HT1080 (cell line): ENCODE measurements at regions not wholly inside any gene's neighbourhood (a gene's known extent, or its start where the extent isn't known, plus 50 kb on each side); places are given as distances from the start of the nearest gene placed in this dataset.
A peak's percentile ranks its signal among the peaks of the same experiment; 100 is the strongest.
"Not testable (repeated sequence)": the region's sequence is repeated elsewhere in the genome, so short reads cannot be mapped to it uniquely, and the experiment has no call there.

Experiments
- DNase-seq: peaks from one replicate; pipeline ENCODE4 v3.0.0-alpha.2; 2015; ENCODE audit warnings: low read depth

DNA sequence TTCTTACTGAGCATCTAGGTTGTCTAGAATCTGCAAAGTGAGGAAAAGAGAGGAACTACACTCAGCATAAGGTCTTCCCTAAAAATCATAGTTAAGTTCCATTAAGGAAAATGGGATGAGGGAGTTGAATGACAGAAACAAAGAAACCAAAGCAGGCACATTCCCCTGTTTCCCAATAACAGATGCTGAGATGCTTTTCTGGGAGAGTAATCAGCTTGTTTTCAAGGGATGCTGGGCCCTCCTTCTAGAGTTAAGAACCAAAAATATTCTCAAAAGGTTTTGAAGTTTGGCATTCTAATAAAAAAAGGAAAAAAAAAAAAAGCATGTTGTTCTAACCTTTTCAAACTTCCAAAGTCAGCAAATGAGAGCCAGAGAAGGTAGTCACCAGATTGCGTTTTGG is 105.2 kb upstream of the ZNF648 start:
- DNase-seq, result no peak

DNA sequence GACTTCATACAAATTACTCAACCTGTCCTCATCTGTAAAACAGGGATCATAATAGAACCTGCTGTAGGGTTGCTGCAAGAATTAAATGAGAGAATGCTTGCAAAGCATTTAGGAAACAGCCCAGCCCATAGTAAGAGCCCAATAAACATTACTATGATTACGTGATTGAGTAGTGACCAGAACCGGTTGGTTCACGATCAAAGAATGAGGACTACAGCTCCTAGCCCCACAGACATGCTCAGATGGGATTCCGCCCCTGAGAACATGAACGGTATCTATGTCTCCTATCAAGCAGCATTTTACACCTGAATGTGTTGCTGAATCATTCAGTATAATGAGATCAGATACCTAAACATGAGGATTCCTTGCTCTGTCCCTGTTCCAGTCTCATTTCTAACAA is 104.8 kb upstream of the ZNF648 start:
- no peak for DNase-seq

DNA sequence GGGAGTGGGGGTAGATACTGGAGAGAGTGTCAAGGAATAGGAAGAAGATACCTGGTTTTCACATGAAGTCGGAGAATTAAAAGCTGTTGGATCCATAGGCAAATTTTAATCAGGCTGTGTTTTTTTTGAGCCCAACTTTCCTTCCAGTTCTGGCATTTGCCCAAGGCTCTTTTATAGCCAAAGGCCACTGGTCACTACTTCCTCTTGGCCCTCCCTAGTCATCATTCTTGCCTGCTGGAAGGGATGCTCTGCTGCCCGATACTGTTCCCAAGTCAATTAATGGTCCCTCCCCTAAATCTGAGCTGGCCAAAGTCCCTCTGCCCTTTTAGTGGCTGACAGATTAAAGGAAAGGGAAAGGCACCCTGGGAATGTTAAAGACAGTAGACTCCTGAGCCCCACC is 102.8 kb upstream of the ZNF648 start:
- DNase-seq, result no peak

DNA sequence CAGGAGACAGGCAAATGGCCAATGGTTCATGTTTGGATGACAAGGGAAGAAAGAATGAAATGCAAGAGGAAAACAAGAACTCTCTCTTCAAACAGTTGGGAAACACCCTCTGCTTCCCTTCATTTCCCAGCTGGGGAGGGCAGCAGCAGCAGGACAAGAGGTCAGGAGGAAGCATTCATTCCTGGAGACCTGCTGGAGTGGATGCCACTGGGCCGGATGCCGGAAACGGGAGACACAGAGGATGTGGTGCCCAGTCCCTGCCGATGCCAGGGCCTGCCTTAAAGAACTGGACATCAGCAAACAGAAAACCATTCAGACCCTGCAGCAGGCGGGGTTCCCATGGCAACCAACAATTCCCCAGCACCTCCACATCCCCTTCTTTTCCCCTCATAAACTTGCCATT is 102.3 kb upstream of the ZNF648 start:
- DNase-seq, result no peak

DNA sequence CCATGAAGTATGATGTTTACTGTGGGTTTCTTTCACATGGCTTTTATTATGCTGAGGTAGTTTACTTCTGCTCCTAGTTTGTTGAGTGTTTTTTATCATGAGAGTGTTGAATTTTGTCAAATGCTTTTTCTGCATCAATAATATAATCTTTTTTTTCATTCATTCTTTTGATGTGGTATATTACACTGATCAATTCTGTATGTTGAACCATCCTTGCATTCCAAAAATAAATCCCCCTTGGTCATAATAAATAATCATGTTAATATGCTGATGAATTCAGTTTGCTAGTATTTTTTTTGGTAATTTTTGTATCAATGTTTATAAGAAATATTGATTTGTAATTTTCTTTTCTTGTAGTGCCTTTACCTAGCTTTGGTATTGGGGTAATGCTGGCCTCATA is 97.9 kb upstream of the ZNF648 start:
- DNase-seq, result no peak

DNA sequence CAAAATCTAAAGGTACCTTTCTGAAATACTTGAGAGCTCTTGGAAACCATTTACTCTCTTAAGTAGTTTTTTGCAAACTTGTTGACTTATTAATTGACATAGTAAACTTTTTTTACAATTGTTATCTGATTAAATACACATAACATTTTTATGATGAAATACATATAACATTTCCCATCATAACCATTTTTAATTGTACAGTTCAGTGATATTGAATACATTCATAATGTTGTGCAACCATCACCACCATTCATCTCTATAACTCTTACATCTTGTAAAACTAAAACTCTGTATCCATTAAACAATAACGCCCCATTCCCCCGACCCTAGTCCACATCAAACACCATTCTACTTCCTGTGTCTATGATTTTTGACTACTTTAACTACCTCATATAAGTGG is 95.7 kb upstream of the ZNF648 start:
- DNase-seq, result no peak

DNA sequence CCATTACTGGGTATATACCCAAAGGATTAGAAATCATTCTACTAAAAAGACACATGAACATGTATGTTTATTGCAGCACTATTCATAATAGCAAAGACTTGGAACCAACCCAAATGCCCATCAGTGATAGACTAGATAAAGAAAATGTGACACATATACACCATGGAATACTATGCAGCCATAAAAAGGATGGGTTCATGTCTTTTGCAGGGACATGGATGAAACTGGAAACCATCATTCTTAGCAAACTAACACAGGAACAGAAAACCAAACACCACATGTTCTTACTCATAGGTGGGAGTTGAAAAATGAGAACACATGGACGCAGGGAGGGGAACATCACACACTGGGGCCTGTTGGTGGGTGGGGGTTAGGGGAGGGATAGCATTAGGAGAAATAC is 92.9 kb upstream of the ZNF648 start:
- not testable (repeated sequence) for DNase-seq

DNA sequence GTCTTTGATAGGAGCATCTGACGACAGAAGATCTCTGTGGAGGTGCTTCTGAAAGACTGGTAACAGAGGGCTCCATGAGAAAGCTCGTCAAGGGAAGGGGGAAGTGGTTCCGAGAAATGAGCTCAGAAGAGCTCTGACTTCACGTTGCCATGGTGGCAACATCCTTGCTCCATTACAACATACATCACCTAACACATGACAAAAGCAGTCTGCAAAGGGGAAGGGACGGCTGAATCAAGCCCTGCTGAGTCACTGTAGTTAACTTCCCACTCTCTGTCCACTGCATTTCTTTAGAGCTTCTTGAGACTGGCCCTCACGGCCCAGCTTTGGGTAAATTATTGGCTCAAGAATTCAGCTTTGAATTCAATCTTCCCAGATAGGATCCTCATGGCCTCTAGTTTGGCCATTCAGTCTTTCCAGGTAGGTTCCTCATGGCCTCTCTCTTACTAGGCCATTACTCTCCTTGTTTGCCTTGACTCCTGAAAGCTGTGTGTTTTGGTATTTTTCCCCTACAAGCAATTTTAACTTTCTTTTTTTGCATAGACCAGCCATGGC is 88.0 kb upstream of the ZNF648 start:
- peak; percentile 88 for DNase-seq

DNA sequence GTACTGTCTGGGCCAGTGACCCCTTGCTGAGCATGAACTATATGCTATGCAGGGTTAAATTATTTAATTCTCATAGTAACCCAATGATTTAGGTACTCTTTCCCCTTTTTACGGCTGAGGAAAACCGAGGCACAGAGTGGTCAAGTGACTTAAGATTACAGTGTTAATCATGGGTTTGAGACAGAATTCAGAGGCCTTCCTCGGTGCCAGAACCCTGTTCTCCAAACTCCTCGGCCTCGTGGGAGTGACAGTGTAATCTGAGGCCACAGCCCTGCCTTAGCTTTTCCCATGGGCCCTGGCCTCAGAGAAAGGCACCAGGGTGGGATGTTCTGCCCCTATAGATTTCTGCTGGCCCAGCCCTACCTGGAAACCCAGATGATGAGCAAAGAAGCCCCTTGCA is 86.4 kb upstream of the ZNF648 start:
- DNase-seq, result no peak

DNA sequence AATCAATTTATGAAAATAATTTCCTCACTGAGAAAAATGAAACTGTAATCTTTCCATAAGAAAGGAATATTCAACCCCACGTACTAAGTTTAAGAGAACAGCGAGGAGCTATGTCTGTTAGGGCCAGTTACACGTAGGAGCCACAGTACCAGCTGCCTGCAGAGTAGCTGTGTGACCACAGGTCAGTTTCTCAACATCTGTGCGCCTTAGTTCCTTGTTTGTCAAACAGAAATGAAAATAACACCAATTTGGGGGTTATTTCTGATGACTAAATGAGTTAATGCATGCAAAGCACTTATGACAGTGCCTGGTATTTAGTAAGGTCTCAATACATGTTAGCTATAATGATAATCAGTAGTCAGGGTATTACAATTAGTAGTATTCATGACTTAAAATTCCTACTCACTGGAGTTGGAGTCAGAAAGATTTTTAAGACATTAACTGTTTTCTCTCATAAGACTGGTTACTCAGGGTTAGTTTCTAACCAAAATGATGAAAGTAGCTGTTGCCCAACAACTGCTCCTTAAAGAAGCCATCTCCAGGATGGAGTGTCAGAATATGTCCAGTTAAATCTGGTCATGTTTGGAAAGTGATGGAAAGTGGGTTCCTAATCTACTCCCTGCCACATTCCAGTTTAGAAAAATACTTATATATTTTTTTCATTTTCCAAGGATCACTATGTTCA is 85.8 kb upstream of the ZNF648 start:
- DNase-seq, result no peak

DNA sequence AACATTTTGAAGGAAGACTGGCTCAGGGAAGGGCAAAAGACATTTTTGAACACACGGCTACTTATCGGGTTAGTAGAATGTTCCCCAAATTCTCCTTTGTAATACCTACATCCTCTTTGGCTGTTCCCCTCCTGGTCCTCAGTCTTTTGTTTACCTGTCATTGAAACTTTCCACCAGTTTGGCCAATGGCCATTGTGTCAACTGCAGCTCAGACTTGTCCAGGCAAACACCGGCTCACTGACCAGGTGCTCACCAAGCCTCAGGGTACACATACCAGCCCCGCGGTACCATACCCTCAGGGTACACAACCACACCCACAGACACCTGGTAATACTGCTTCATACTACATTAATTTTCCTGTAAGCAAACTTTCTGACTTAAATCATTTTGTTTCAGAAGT is 84.8 kb upstream of the ZNF648 start:
- no peak for DNase-seq

DNA sequence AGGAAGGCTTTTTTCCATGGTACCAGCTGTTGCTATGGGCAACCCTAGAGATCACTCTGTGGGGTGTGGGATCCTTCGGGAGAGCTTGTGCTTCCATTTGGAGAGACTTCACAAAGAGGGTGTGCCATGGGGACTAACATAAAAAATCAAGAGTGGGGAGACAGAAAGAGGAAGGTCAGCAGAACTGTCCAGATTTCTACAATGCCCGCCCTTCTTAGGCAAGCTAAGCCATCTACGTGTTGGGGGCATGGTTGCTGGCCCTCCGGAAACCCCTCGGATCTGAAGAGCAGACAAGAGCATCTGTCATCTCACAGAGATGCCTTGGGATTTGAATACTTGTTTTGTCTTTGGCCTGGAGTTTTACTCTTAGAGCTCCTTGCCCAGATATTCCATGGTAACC is 83.9 kb upstream of the ZNF648 start:
- no peak for DNase-seq

DNA sequence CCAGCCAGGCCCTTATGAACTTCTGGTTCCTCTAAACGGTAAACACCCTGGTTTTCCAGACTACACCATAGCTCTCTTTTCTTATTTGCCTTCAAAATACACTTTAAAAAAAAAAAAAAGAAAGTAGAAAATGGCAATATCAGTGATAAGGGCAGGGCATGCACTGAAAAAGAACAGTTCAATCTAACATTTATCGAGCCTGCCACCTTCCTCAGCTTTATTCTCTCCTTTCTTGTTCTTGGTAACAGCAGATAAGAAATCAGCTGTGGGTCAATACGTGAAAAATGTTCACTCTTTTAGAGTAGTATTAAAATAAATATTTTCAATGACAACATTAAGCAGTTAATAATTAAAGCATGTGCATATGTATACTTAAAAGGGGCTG is 83.1 kb upstream of the ZNF648 start:
- DNase-seq, result no peak

DNA sequence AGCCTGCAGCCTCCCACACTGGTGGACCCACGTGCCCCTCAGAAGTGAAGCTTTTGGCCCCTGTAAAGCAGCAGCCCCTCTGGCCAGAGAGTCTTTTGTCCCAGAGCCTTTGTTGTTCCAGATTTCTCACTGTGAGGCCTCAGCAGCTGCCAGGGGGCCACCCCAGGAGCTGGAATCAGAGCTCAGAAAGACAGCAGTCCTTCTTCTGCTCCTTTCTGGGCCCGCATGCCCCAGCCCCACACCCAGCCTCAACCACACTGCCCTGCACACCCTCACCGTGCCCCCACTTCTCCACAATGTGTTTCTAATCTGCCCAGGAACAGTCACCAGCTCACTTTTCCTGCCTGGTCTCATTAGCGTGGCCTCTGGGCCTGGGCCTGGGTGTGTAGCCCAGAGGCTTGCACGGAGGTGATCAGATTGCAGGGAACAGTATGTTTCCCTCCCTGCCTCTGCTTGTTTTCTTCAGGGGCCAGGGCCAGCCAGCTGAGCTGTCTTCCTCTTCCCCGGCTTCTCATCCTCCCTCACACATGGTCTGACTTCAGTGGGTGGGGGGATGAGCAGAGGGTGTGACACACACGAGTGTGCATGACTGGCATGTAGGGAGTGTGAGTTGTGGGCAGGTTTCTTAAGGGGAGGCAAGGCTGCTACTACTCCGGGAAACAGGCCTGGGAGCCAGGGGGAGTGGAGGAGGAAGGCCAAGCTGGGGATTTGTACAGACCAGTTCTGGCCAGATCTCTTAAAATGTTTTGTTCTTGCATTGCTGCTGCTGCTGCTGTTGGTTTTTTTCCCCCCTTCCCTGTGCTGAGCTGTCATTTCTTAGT is 82.5 kb upstream of the ZNF648 start:
- DNase-seq, result peak; percentile 50

DNA sequence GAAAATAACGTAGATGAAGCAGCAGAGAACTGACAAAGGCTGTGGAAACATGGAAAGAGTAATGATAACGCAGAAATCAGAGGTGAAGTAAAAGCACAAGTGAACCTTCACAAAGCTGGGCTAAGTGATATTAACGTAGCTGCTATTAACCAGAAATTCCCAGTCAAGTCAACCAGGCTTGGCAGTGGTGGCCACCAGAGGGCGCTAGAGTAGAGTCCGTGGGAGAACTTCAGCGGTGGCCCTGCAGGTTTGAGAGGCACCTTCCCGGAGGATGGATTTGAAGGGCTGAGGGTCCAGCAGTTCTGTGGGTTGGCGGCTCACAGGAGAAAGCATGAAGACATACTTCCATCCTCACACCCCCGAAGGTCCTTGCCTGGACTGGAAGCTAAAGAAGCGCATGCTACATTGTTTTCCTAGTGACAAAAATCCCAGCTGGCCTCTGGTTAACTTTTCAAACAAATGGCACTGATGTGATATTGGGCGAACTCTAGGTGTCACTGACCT is 81.7 kb upstream of the ZNF648 start:
- peak; percentile 54 for DNase-seq

DNA sequence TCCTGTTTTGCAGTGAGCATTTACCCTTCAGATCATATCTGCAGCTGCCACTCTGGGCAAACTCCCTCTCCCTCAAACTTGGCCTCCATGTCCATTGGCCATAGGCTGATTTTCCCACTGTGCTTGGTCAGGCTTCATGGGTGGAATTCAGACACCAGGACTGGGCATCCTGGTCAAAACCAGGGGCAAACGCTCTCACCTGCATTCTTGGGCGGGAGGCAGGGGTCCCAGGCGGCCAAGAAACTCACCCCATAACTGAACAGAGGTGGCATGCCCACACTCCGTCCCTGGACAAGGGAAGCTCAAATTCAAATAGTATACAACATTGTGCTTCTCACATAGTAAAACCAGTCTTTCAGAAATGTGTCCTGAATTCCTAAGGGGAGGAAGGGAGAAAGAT is 81.1 kb upstream of the ZNF648 start:
- no peak for DNase-seq

DNA sequence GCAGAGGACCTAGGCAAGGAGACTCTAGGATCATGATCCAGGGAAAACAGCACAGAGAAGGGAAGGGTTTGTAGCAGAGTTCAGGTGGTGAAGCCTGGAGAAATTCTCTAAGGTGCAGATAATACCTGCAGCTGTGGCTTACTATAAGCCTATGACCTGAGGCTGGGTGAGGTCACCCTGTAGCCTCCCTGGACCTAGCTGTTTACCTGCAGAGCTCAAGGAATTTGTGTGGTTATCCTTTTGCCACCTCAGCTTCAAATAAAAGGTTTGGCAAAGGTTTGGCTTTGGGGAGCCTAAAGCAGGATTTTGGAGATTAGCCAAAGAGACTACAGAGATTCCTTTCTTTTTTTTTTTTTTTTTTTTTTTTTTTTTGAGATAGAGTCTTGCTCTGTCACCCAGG is 79.5 kb upstream of the ZNF648 start:
- DNase-seq, result no peak

DNA sequence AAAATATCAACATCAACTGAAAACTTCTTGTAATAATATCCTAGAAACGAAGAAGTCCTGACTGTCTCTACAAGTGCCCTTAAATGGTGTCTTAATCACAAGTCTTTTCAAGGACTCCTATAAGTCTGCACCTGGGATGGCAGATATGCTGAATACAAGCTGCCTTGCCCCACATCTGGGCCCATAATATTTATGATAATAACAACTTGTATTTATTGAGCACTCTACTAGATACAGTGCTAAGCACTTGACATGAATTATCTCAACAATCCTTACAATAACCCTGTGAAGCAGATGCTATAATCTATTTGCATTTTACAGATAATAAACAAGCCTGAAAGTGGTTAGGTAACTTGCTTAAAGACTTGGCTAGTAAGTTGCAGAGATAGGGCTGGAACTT is 78.0 kb upstream of the ZNF648 start:
- no peak for DNase-seq

DNA sequence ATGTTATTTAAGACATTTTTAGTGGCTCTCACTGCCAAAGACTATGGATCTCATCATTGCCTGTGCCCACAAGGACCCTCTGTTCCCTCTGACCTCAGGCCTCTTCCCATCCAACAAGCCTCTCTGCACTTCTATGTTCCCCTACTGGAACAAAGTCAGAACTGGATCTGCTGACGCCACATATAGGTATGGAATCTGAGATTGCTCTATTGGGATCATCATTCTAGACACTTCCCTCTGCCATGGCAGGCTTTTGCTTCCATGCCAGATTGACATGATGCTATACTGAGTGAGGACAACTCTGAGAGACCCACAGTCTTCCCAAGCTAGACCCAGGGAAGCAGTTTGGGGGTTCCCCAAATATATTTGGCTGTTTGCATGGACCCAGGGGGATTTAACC is 76.0 kb upstream of the ZNF648 start:
- no peak for DNase-seq

DNA sequence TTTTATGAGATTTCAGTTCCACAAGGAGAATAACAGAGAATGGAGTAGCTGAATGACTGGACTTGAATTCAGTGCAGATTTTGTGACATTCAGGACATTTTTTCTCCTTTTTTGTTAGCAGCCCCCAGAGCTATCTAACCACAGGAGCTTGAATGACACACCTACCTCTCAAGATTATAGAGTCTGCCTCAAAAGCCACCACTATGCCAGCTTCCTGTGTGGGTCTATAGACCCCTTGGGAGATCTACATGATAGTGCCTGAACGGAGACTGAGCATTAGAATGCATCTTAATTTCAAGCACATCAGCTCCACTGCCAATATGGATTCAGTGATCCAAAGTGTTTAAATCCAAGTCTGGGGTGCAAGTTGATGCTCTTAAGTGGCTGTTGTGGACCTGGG is 74.4 kb upstream of the ZNF648 start:
- DNase-seq, result no peak

DNA sequence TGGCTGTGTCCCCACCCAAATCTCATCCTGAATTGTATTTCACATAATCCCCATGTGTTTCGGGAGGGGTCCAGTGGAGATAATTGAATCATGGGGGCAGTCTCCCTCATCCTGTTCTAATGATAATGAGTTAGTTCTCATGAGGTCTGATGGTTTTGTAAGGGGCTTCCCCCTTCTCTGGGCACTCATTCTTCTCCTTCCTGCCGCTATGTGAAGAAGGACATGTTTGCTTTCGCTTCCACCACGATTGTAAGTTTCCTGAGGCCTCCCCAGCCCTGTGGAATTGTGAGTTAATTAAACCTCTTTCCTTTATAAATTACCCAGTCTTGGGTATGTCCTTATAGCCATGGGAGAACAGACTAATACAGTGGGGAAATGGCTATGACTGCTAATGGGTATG is 72.7 kb upstream of the ZNF648 start:
- no peak for DNase-seq

DNA sequence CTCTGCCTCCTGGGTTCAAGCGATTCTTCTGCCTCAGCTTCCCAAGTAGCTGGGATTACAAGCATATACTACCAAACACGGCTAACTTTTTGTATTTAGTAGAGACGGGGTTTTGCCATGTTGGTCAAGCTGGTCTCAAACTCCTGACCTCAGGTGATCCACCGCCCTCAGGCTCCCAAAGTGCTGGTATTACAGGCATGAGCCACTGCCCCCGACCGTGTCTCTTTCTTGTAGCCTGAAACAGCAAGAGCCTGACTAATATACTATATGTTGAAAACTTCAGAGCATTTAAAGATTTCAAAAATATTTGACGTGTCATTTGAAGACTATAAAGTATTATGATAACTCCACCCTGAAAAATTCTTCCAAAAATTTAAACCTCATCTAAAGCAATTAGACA is 71.7 kb upstream of the ZNF648 start:
- no peak for DNase-seq

DNA sequence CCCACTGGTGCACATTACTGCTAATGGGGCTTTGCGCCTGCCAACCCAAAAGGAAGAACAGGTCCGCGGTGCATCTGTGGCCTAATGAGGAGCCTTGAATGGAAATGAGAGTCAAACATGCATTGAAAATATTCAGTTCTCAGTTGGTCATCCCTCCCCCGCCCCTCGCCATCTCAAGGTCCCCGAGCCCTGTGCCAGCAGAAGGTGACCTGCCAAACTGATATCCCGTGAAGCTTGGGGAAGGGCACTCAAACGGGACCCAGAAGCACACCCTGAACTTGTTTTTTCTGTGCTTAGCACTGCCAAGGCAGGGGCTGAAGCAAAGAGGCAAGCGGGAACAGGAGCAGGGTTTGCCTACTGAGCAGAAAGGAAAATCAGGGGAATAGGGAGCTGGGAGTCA is 67.9 kb upstream of the ZNF648 start:
- no peak for DNase-seq
